Thymus (tissue), 11 donors: ENCODE measurements at regions not wholly inside any gene's neighbourhood (a gene's known extent, or its start where the extent isn't known, plus 50 kb on each side); places are given as distances from the start of the nearest gene placed in this dataset.
"Not testable (repeated sequence)": the region's sequence is repeated elsewhere in the genome, so short reads cannot be mapped to it uniquely, and the experiment has no call there.

ENCODE experiments used
- DNase-seq, 9 donors: peaks; one replicate each; pipeline ENCODE4 v3.0.0-alpha.2; 2013; ENCODE audit warnings: low spot score in 9 of 9, low read depth in 6 of 9, missing footprints in 1 of 9
- H3K27ac ChIP-seq, 2 donors: one replicate each; pipeline ENCODE4 v1.5.1; 2013; ENCODE audit warnings: control low read depth in 1 of 2, low read depth in 1 of 2, low read length in 1 of 2, mild to moderate bottlenecking in 1 of 2, moderate library complexity in 1 of 2
- H3K27me3 ChIP-seq, 2 donors: one replicate each; pipeline ENCODE4 v1.5.1; 2013; ENCODE audit warnings: low read length in 1 of 2; ENCODE audit not compliant: control insufficient read depth in 2 of 2, insufficient read depth in 1 of 2
- H3K36me3 ChIP-seq, 2 donors: one replicate each; pipeline ENCODE4 v1.5.1; 2013; ENCODE audit warnings: low read length in 1 of 2, mild to moderate bottlenecking in 1 of 2, moderate library complexity in 1 of 2; ENCODE audit not compliant: control insufficient read depth in 2 of 2, insufficient read depth in 2 of 2
- H3K4me1 ChIP-seq, 2 donors: one replicate each; pipeline ENCODE4 v1.5.1; 2013; ENCODE audit warnings: low read length in 2 of 2; ENCODE audit not compliant: control insufficient read depth in 2 of 2, insufficient read depth in 2 of 2
- H3K4me3 ChIP-seq, 2 donors: one replicate each; pipeline ENCODE4 v1.5.1; 2013; ENCODE audit warnings: low read length in 2 of 2, control low read depth in 1 of 2, mild to moderate bottlenecking in 1 of 2
- H3K9me3 ChIP-seq, 2 donors: one replicate each; pipeline ENCODE4 v1.5.1; 2013; ENCODE audit warnings: low read length in 1 of 2, mild to moderate bottlenecking in 1 of 2; ENCODE audit not compliant: control insufficient read depth in 2 of 2, insufficient read depth in 1 of 2
- WGBS: extraction: QIAGEN DNeasy Blood & Tissue Kit; methylation state at CpG from one replicate; pipeline ENCODE4 v1.1.7; 2013; 5-methylcytosine and 5-hydroxymethylcytosine counted together
- donor health status: healthy.

- H3K27me3 ChIP-seq: no peaks in the 10 kb centered on the region
- peaks cover 0 to 2% of the 10 kb centered on the region in 2 donors for H3K9me3 ChIP-seq
- 94% methylated on average over 2 of the region's 2 CpGs for WGBS
These were observed 491.1 kb upstream of the ADGRL3 start for GRCh38 chr4:60709061-60709460.

GRCh38 chr4:60718874-60719273 is 481.3 kb upstream of the ADGRL3 start:
- Histone ChIP-seq H3K4me1 (no peaks in the 10 kb centered on the region), H3K27ac (no peak overlapping the region), H3K4me3 (no peak overlapping the region), H3K36me3 (no peaks in the 10 kb centered on the region), H3K9me3 (no peaks in the 10 kb centered on the region), H3K27me3 (no peaks in the 10 kb centered on the region)
- 67% methylated on average over 1 of the region's 1 CpG for whole genome bisulfite sequencing
- DNase-seq: no peak

More at GRCh38 chr4:60709061-60709460, 491.1 kb upstream of the ADGRL3 start:
- no peak overlapping the region for H3K4me3 ChIP-seq
- DNase-seq: no peak
- no peak overlapping the region for H3K27ac ChIP-seq
- H3K36me3 ChIP-seq: no peaks in the 10 kb centered on the region
- H3K4me1 ChIP-seq: no peaks in the 10 kb centered on the region

GRCh38 chr4:60721685-60722084 is 478.4 kb upstream of the ADGRL3 start:
- WGBS: 58% methylated on average over 1 of the region's 1 CpG
- H3K27ac ChIP-seq: no peak overlapping the region
- no peaks in the 10 kb centered on the region for H3K36me3 ChIP-seq
- H3K27me3 ChIP-seq: no peaks in the 10 kb centered on the region
- no peaks in the 10 kb centered on the region for H3K9me3 ChIP-seq
- no peak for DNase-seq
- H3K4me3 ChIP-seq: no peak overlapping the region
- no peaks in the 10 kb centered on the region for H3K4me1 ChIP-seq

GRCh38 chr4:60723796-60724195 is 476.3 kb upstream of the ADGRL3 start:
- Histone ChIP-seq H3K27me3 (no peaks in the 10 kb centered on the region), H3K36me3 (no peaks in the 10 kb centered on the region), H3K4me3 (no peak overlapping the region), H3K4me1 (no peaks in the 10 kb centered on the region), H3K27ac (no peak overlapping the region), H3K9me3 (no peaks in the 10 kb centered on the region)
- 91% methylated on average over 3 of the region's 3 CpGs for WGBS
- DNase-seq: no peak

- Histone ChIP-seq H3K9me3 (no peaks in the 10 kb centered on the region), H3K4me1 (no peaks in the 10 kb centered on the region), H3K36me3 (no peaks in the 10 kb centered on the region), H3K27me3 (no peaks in the 10 kb centered on the region), H3K27ac (no peak overlapping the region), H3K4me3 (no peak overlapping the region)
- 93% methylated on average over 3 of the region's 3 CpGs for WGBS
- DNase-seq: no peak
These were observed 475.5 kb upstream of the ADGRL3 start for GRCh38 chr4:60724623-60725022.

GRCh38 chr4:60726779-60727178 is 473.3 kb upstream of the ADGRL3 start:
- DNase-seq: no peak
- H3K27me3 ChIP-seq: no peaks in the 10 kb centered on the region
- H3K9me3 ChIP-seq: no peaks in the 10 kb centered on the region
- H3K36me3 ChIP-seq: no peaks in the 10 kb centered on the region
- H3K27ac ChIP-seq: no peak overlapping the region
- H3K4me3 ChIP-seq: no peak overlapping the region
- no peaks in the 10 kb centered on the region for H3K4me1 ChIP-seq

- no peak for DNase-seq
- Histone ChIP-seq H3K9me3 (no peaks in the 10 kb centered on the region), H3K27me3 (no peaks in the 10 kb centered on the region), H3K27ac (no peak overlapping the region), H3K4me3 (no peak overlapping the region), H3K4me1 (no peaks in the 10 kb centered on the region), H3K36me3 (no peaks in the 10 kb centered on the region)
These were observed 470.9 kb upstream of the ADGRL3 start for GRCh38 chr4:60729194-60729593.

GRCh38 chr4:60729764-60730163 is 470.4 kb upstream of the ADGRL3 start:
- 80% methylated on average over 3 of the region's 3 CpGs for WGBS
- not testable (repeated sequence) for H3K27me3 ChIP-seq, H3K27ac ChIP-seq, DNase-seq, H3K4me3 ChIP-seq, H3K36me3 ChIP-seq, H3K4me1 ChIP-seq, H3K9me3 ChIP-seq

GRCh38 chr4:60737858-60738257 is 462.3 kb upstream of the ADGRL3 start:
- H3K9me3 ChIP-seq: no peaks in the 10 kb centered on the region
- no peak overlapping the region for H3K27ac ChIP-seq
- 45% methylated on average over 2 of the region's 2 CpGs for WGBS
- H3K36me3 ChIP-seq: no peaks in the 10 kb centered on the region
- DNase-seq: no peak
- no peaks in the 10 kb centered on the region for H3K27me3 ChIP-seq
- H3K4me3 ChIP-seq: no peak overlapping the region
- no peaks in the 10 kb centered on the region for H3K4me1 ChIP-seq

GRCh38 chr4:60743654-60744053 is 456.5 kb upstream of the ADGRL3 start:
- Histone ChIP-seq H3K4me3 (no peak overlapping the region), H3K27ac (no peak overlapping the region), H3K36me3 (no peaks in the 10 kb centered on the region), H3K4me1 (no peaks in the 10 kb centered on the region), H3K9me3 (no peaks in the 10 kb centered on the region), H3K27me3 (no peaks in the 10 kb centered on the region)
- no peak for DNase-seq
- 26% methylated on average over 1 of the region's 1 CpG for WGBS
